ENCODE measurements at regions not wholly inside any gene's neighbourhood (a gene's known extent, or its start where the extent isn't known, plus 50 kb on each side); places are given as distances from the start of the nearest gene placed in this dataset.

GRCh38 chr3:22898558-22898957 is 304.6 kb upstream of the UBE2E2 start:
- TF ChIP-seq CTCF (IDR thresholded peaks at IDR 0.05; ENCODE audit: insufficient read depth, low read depth, low read length, missing control alignments) = no peak
- no peak overlapping the region for H3K4me3 ChIP-seq (ENCODE audit: low read length)
- no peak for DNase-seq (ENCODE audit: low read depth)

- no peak for DNase-seq (ENCODE audit: low read depth)
- H3K4me3 ChIP-seq (ENCODE audit: low read length) = no peak overlapping the region
- no peak for TF ChIP-seq CTCF (IDR thresholded peaks at IDR 0.05; ENCODE audit: insufficient read depth, low read depth, low read length, missing control alignments)
Measured at GRCh38 chr3:22899441-22899840, 303.7 kb upstream of the UBE2E2 start.

DNA sequence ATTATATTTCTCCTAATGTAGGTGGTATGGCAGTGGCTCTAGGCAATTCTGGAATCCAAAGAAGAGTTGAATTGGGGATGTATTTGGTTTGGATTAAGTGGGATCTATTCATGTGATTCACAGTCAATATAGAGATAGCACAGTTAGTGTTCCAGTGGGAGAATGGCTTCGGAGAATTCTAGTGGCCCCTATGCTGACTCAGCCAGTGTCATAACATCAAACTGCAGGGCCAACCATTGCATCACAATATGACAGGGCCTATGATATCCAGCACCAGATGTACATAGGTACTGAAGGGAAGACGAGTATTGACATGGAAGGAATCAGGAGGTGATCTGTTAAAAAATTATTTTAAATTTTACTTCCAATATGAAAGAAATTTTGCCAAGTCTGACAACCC is 302.8 kb upstream of the UBE2E2 start:
- no peak for TF ChIP-seq CTCF (IDR thresholded peaks at IDR 0.05; ENCODE audit: insufficient read depth, low read depth, low read length, missing control alignments)
- no peak overlapping the region for H3K4me3 ChIP-seq (ENCODE audit: low read length)
- DNase-seq (ENCODE audit: low read depth) = peak; percentile 4

GRCh38 chr3:22901684-22902083 is 301.4 kb upstream of the UBE2E2 start:
- no peak for DNase-seq (ENCODE audit: low read depth)
- TF ChIP-seq CTCF (IDR thresholded peaks at IDR 0.05; ENCODE audit: insufficient read depth, low read depth, low read length, missing control alignments) = peak; percentile 12
- H3K4me3 ChIP-seq (ENCODE audit: low read length) = no peak overlapping the region

GRCh38 chr3:22907161-22907780 is 295.9 kb upstream of the UBE2E2 start:
- no peak overlapping the region for H3K4me3 ChIP-seq (ENCODE audit: low read length)
- no peak for TF ChIP-seq CTCF (IDR thresholded peaks at IDR 0.05; ENCODE audit: insufficient read depth, low read depth, low read length, missing control alignments)
- DNase-seq (ENCODE audit: low read depth) = no peak

- DNase-seq (ENCODE audit: low read depth) = no peak
- TF ChIP-seq CTCF (IDR thresholded peaks at IDR 0.05; ENCODE audit: insufficient read depth, low read depth, low read length, missing control alignments) = no peak
- H3K4me3 ChIP-seq (ENCODE audit: low read length) = no peak overlapping the region
Measured at GRCh38 chr3:22907796-22908195, 295.3 kb upstream of the UBE2E2 start.

DNA sequence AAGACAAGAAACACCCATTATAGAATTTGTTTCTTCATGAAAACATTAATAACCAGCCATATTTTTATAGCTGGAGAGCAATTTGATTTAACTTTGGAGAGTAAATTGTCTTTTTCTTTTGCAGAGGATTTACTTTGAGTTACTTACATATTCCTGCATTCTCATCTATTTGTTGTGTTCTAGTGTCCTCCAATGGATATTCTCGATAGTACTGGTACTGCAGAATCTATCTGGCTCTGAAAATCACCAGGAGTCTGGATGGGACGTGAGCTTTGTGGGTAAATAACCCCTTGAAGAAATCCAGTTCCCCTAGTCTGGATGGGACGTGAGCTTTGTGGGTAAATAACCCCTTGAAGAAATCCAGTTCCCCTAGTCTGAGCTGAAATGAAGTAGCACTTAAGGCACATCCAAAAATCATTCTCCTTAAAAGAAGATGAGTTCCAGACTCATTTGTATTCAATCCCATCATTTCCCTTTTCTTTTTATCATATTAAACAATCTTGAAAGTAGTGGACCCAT is 294.1 kb upstream of the UBE2E2 start:
- no peak overlapping the region for H3K4me3 ChIP-seq (ENCODE audit: low read length)
- TF ChIP-seq CTCF (IDR thresholded peaks at IDR 0.05; ENCODE audit: insufficient read depth, low read depth, low read length, missing control alignments) = peak; percentile 18
- no peak for DNase-seq (ENCODE audit: low read depth)

Measured in epithelial cell of esophagus (primary cell).